ENCODE measurements at regions not wholly inside any gene's neighbourhood (a gene's known extent, or its start where the extent isn't known, plus 50 kb on each side); places are given as distances from the start of the nearest gene placed in this dataset.

GRCh38 chr16:86180244-86180643 is 281.3 kb downstream of the IRF8 start:
- no peak overlapping the region for H3K27ac ChIP-seq (replicated peaks)
- no peak for TF ChIP-seq REST (IDR thresholded peaks at IDR 0.05; ENCODE audit: insufficient replicate concordance, low read depth)
- TF ChIP-seq CTCF (IDR thresholded peaks at IDR 0.05; ENCODE audit: insufficient read depth, low read length): no peak
- TF ChIP-seq SPI1 (IDR thresholded peaks at IDR 0.05; ENCODE audit: borderline replicate concordance, low read depth): no peak
- no peak for TF ChIP-seq POLR2AphosphoS5 (IDR thresholded peaks at IDR 0.05; ENCODE audit: low read depth)
- TF ChIP-seq GABPA (IDR thresholded peaks at IDR 0.05; ENCODE audit: low read depth): no peak
- no peaks in the 10 kb centered on the region for H3K27me3 ChIP-seq (ENCODE audit: insufficient read depth, poor library complexity, severe bottlenecking)
- no peak for DNase-seq (ENCODE audit: low read depth in 1 of 2, low spot score in 1 of 2)
- H3K4me3 ChIP-seq (replicated peaks; ENCODE audit: insufficient read depth, low read length): no peak overlapping the region

GRCh38 chr16:86180780-86181179 is 281.8 kb downstream of the IRF8 start:
- H3K4me3 ChIP-seq (replicated peaks; ENCODE audit: insufficient read depth, low read length): no peak overlapping the region
- TF ChIP-seq SPI1 (IDR thresholded peaks at IDR 0.05; ENCODE audit: borderline replicate concordance, low read depth) (no peak), GABPA (IDR thresholded peaks at IDR 0.05; ENCODE audit: low read depth) (no peak), REST (IDR thresholded peaks at IDR 0.05; ENCODE audit: insufficient replicate concordance, low read depth) (no peak)
- DNase-seq (ENCODE audit: low read depth in 1 of 2, low spot score in 1 of 2): no peak
- H3K27ac ChIP-seq (replicated peaks): no peak overlapping the region
- no peaks in the 10 kb centered on the region for H3K27me3 ChIP-seq (ENCODE audit: insufficient read depth, poor library complexity, severe bottlenecking)

- no peak for DNase-seq (ENCODE audit: low read depth in 1 of 2, low spot score in 1 of 2)
- Histone ChIP-seq H3K4me3 (replicated peaks; ENCODE audit: insufficient read depth, low read length) (no peak overlapping the region), H3K27ac (replicated peaks) (no peak overlapping the region), H3K27me3 (ENCODE audit: insufficient read depth, poor library complexity, severe bottlenecking) (no peaks in the 10 kb centered on the region)
- TF ChIP-seq CTCF (IDR thresholded peaks at IDR 0.05; ENCODE audit: insufficient read depth, low read length) (no peak), POLR2AphosphoS5 (IDR thresholded peaks at IDR 0.05; ENCODE audit: low read depth) (no peak), GABPA (IDR thresholded peaks at IDR 0.05; ENCODE audit: low read depth) (no peak), SPI1 (IDR thresholded peaks at IDR 0.05; ENCODE audit: borderline replicate concordance, low read depth) (no peak), REST (IDR thresholded peaks at IDR 0.05; ENCODE audit: insufficient replicate concordance, low read depth) (no peak)
Observed at GRCh38 chr16:86181526-86181925, 282.6 kb downstream of the IRF8 start.

- no peak for DNase-seq (ENCODE audit: low read depth in 1 of 2, low spot score in 1 of 2)
- Histone ChIP-seq H3K27me3 (ENCODE audit: insufficient read depth, poor library complexity, severe bottlenecking) (no peaks in the 10 kb centered on the region), H3K27ac (replicated peaks) (no peak overlapping the region), H3K4me3 (replicated peaks; ENCODE audit: insufficient read depth, low read length) (no peak overlapping the region)
- no peak for TF ChIP-seq SPI1 (IDR thresholded peaks at IDR 0.05; ENCODE audit: borderline replicate concordance, low read depth)
Observed at GRCh38 chr16:86184185-86184584, 285.2 kb downstream of the IRF8 start.

Data from HL-60 (cell line).